NCI-H82 treated with DMSO at 0.1 percent for 48 hours (cell line): ENCODE measurements at regions not wholly inside any gene's neighbourhood (a gene's known extent, or its start where the extent isn't known, plus 50 kb on each side); places are given as distances from the start of the nearest gene placed in this dataset.
"Not testable (repeated sequence)": the region's sequence is repeated elsewhere in the genome, so short reads cannot be mapped to it uniquely, and the experiment has no call there.

Source experiments
- DNase-seq: peaks from one replicate; lab custom pipeline; 2025; ENCODE audit not compliant: unreplicated experiment; lab: John Stamatoyannopoulos, UW

GRCh38 chr4:55028196-55028595 is 97.2 kb downstream of the KDR start:
- no peak for DNase-seq

DNA sequence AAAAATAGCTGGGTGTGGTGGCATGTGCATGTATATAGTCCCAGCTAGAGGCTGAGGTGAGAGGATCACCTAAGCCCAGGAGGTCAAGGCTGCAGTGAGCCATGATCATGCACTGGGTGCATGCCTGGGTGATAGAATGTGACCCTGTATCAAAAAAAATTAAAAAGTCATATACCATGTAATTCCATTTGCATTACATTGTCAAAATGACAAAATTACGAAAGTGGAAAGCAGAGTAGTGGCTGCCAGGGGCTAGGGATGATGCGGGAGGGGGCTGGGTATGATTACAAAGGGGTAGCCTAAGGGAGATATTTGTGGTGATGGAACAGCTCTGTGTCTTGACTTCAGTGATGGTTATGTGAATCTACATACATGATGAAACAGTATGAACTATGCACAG is 97.8 kb downstream of the KDR start:
- DNase-seq: no peak

GRCh38 chr4:55025456-55025855 is 99.9 kb downstream of the KDR start:
- not testable (repeated sequence) for DNase-seq

GRCh38 chr4:55023030-55023429 is 102.4 kb downstream of the KDR start:
- DNase-seq: no peak

- peak; percentile 94 for DNase-seq
Observed at GRCh38 chr4:55021214-55021613, 104.2 kb downstream of the KDR start.

DNA sequence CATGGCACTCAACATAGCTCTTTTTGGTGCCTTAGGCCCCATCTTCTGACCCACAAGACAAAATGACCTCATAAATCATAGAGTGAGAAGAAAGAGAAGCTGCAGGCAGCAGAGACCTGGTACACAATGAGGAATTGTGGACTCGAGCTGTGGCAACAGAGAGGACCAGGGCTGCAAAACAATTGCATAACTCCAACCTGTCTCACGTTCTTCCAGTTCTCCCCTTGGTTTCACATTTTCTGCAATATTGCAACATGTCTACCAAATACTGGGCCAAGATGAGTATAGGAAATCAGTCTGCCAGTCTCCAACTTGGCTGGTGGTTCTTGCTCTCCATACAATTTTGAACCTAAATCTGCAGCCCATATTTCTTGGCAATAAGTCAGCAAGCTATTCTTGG is 105.3 kb downstream of the KDR start:
- no peak for DNase-seq

GRCh38 chr4:55018978-55019377 is 106.4 kb downstream of the KDR start:
- no peak for DNase-seq

- no peak for DNase-seq
Observed at GRCh38 chr4:55018521-55018920, 106.9 kb downstream of the KDR start.

DNA sequence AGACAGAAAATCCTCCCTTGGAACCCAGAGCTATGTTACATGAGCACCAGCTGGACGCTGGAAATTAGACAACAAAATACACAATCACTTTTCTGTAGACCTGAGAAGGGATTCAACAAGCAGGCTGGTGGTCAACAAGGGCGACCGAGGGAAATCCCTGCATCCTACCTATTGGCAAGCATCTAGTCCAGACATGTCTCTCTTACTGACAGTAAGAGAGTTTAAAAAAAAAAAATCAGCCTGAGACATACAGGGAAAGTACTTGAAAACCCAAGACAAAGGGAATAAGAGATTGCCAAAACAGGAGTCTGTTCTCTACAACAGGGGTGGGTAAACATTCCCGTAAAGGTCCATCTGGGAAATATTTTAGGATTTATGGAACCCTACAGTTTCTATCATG is 108.0 kb downstream of the KDR start:
- DNase-seq: no peak

- no peak for DNase-seq
Observed at GRCh38 chr4:55016131-55016530, 109.3 kb downstream of the KDR start.

DNA sequence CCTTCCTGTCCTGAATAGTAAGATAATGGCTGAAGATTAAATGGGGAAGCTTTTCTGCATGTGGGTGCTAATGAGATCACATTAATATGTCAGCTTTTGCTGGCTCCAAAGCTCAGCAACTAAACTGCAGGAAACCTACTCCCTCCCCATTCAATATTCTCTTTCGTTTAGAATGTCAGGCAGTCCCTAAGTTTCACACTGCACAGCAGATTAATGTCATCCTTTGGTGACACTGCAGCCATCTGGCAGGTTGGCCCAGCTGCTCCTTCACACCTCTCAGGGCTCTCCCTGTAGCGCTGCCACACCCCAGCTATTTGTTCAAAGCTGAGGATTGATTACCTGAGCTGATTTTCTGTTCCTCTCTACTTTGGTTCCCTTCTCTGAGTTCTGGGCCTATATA is 110.5 kb downstream of the KDR start:
- peak; percentile 35 for DNase-seq

DNA sequence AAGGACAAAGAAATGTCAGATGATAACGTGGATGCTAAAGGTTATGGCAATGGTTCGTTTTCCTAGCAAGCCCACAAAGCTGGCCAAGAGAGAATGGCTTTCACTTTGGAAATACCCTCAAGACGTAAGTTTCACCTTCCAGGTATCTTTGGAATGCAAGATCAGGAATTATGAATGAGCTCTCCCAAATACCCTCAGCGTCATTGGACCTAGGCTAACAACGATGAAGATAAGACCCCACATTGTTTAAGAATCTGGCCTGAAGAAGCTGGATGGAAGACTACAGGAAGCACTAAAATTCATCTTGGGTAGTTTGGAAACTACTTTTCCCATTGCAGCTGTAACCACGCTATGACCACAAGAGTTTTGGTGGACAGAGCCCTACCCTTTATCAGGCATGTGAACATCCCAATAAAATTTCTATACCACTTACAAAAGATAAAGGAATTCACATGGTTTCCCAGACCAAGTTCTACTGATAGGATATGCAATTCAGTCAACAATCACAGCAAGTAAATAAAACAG is 111.9 kb downstream of the KDR start:
- DNase-seq: no peak

GRCh38 chr4:55012363-55013230 is 112.8 kb downstream of the KDR start:
- DNase-seq: no peak

DNA sequence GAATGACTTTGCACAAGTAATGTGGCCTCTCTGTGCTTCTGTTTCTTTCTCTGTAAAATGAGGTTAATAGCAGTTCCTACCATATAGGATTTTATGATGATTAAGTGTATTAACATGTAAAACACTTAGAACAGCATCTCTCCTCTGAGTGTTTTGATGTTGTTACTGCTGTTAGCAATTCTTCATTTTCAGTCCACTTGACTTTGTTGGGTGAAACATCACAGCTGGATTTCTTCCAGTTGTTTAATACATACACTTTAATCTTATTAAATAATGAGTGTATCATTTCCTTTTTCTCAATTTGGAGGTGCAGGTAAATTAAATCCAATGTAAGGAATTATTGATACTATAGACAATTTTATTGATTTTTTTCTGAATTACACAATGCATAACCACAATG is 113.6 kb downstream of the KDR start:
- DNase-seq: no peak

- no peak for DNase-seq
Observed at GRCh38 chr4:55010550-55010949, 114.8 kb downstream of the KDR start.

GRCh38 chr4:55008166-55009056 is 117.0 kb downstream of the KDR start:
- DNase-seq: no peak

DNA sequence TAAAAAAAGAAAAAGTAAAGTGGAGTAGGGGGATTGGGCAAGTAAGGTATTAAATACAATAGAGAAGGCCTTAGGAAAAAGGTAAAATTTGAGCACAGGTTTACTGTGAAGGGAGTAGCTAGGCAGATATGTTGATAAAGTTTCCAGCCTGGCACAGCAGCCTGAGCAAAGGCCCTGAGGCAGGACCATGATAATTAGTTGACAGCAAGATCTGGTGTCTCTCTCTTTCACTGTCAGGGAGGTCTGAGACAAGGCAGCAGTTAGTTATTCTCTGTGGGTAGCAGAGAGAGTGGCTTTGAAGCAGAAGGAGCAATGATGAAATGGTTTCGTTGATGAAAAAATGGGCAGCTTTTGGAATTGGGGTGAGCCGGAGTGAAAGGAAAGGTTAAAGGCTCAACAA is 119.5 kb downstream of the KDR start:
- no peak for DNase-seq

GRCh38 chr4:55004831-55005230 is 120.6 kb downstream of the KDR start:
- no peak for DNase-seq

DNA sequence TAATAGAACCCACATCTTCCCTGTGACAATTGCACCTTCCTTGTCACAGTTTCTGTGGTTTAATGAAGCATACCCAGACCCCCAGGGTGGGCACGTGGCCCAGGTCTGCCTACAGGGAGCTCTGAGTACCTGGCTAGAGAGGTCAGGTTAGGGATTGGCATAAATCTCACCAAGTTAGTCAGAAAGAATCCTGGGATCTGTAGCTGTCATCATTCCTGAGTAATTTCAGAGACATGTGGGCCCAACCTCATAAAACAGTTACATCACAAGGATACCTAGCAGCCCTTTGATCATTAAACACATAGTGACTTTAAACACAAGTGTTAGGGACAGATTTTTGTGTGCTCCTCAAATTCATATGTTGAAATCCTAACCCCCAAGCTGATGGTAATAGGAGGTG is 123.0 kb downstream of the KDR start:
- no peak for DNase-seq

DNA sequence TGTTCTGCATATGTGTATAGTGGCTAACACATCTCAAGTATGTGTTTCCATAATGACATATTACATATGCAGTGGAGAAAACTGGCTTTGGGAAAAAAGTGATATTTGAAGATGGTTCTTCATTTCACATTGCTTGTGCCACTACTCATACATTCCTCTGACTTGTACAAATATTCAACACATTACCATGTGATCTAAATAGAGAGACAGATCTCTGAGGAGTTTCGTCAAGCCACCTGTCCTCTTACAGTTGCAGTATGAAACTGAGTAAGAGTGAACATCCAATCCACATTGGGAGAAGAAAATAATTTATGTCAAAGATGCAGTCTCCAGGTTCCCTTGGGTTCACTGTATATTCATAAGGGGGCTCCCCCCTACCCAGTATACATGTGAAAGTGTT is 123.9 kb downstream of the KDR start:
- DNase-seq: no peak

GRCh38 chr4:54999003-54999402 is 126.4 kb downstream of the KDR start:
- no peak for DNase-seq

- not testable (repeated sequence) for DNase-seq
Observed at GRCh38 chr4:54993473-54994026, 131.8 kb downstream of the KDR start.
